SK-N-SH treated with all-trans-retinoic acid at 6 μM for 48 hours (cell line): ENCODE measurements at regions not wholly inside any gene's neighbourhood (a gene's known extent, or its start where the extent isn't known, plus 50 kb on each side); places are given as distances from the start of the nearest gene placed in this dataset.

ENCODE experiments used
- ATAC-seq: fragments of 200-7000 bp; cut with Tn5 transposase; 3 replicates; pipeline ENCODE4 v1.9.1; 2020; ENCODE audit warnings: mild to moderate bottlenecking, moderate library complexity
- ARNTL ChIP-seq: fragments of 450-650 bp; formaldehyde crosslinking; IDR thresholded peaks from 2 replicates; pipeline ENCODE4 v1.5.0; 2020; ENCODE audit warnings: low read depth, mild to moderate bottlenecking, moderate library complexity, borderline replicate concordance
- BACH2 ChIP-seq: fragments of 250-450 bp; sonication (Bioruptor Pico); IDR thresholded peaks from 2 replicates; pipeline ENCODE4 v1.9.0; 2021; ENCODE audit warnings: mild to moderate bottlenecking, borderline replicate concordance
- CSDC2 ChIP-seq: fragments of 250-450 bp; sonication (Bioruptor Pico); IDR thresholded peaks from 2 replicates; pipeline ENCODE4 v1.5.0; 2020; ENCODE audit warnings: mild to moderate bottlenecking, moderate library complexity
- ESRRG ChIP-seq: fragments of 250-450 bp; sonication (Bioruptor Pico); IDR thresholded peaks from 2 replicates; pipeline ENCODE4 v1.6.1; 2021; ENCODE audit warnings: mild to moderate bottlenecking
- GLIS3 ChIP-seq: fragments of 250-450 bp; sonication (Bioruptor Pico); IDR thresholded peaks from 2 replicates; pipeline ENCODE4 v1.5.0; 2020; ENCODE audit warnings: mild to moderate bottlenecking, moderate library complexity
- ISL1 ChIP-seq: fragments of 250-450 bp; sonication (Bioruptor Pico); IDR thresholded peaks from 2 replicates; pipeline ENCODE4 v2.1.2; 2022; ENCODE audit warnings: mild to moderate bottlenecking, moderate library complexity
- OSR1 ChIP-seq: fragments of 250-450 bp; sonication (Bioruptor Pico); IDR thresholded peaks from 2 replicates; pipeline ENCODE4 v1.8.0; 2022; ENCODE audit warnings: moderate library complexity, mild to moderate bottlenecking, inconsistent platforms
- PPARA ChIP-seq: fragments of 250-450 bp; sonication (Bioruptor Pico); IDR thresholded peaks from 2 replicates; pipeline ENCODE4 v1.5.0; 2020; ENCODE audit warnings: mild to moderate bottlenecking, borderline replicate concordance
- RARB ChIP-seq: fragments of 250-450 bp; sonication (Bioruptor Pico); IDR thresholded peaks from 2 replicates; pipeline ENCODE4 v1.8.0; 2021; ENCODE audit warnings: mild to moderate bottlenecking, moderate library complexity
- SNAI2 ChIP-seq: fragments of 250-450 bp; sonication (Bioruptor Pico); IDR thresholded peaks from 2 replicates; pipeline ENCODE4 v1.5.0; 2020; ENCODE audit warnings: mild to moderate bottlenecking, moderate library complexity
- TCF4 ChIP-seq: fragments of 250-450 bp; sonication (Bioruptor Pico); IDR thresholded peaks from 2 replicates; pipeline ENCODE4 v1.8.0; 2021; ENCODE audit warnings: mild to moderate bottlenecking, moderate library complexity, borderline replicate concordance
- TOX ChIP-seq: fragments of 250-450 bp; sonication (Bioruptor Pico); IDR thresholded peaks from 2 replicates; pipeline ENCODE4 v1.8.0; 2021; ENCODE audit warnings: mild to moderate bottlenecking, moderate library complexity, borderline replicate concordance
- ZC3H10 ChIP-seq: fragments of 250-450 bp; sonication (Bioruptor Pico); IDR thresholded peaks from 2 replicates; pipeline ENCODE4 v1.5.1; 2021; ENCODE audit warnings: mild to moderate bottlenecking, moderate library complexity
- ZFP3 ChIP-seq: fragments of 250-450 bp; sonication (Bioruptor Pico); IDR thresholded peaks from 2 replicates; pipeline ENCODE4 v1.5.0; 2020; ENCODE audit warnings: mild to moderate bottlenecking, moderate library complexity
- ZFP30 ChIP-seq: fragments of 450-650 bp; formaldehyde crosslinking; IDR thresholded peaks from 2 replicates; pipeline ENCODE4 v1.5.0; 2022; ENCODE audit warnings: mild to moderate bottlenecking, moderate library complexity
- ZNF565 ChIP-seq: fragments of 450-650 bp; formaldehyde crosslinking; conservative IDR thresholded peaks from 2 replicates; pipeline ENCODE4 v1.5.0; 2020; ENCODE audit warnings: low read depth, mild to moderate bottlenecking, moderate library complexity
- ZNF70 ChIP-seq: fragments of 450-650 bp; formaldehyde crosslinking; IDR thresholded peaks from 2 replicates; pipeline ENCODE4 v1.5.0; 2020; ENCODE audit warnings: mild to moderate bottlenecking, moderate library complexity
- ZNF8 ChIP-seq: fragments of 450-650 bp; formaldehyde crosslinking; IDR thresholded peaks from 2 replicates; pipeline ENCODE4 v1.5.0; 2020; ENCODE audit warnings: mild to moderate bottlenecking, moderate library complexity
- TF ChIP-seq, protein P1 (sequence below): fragments of 250-450 bp; sonication (Bioruptor Pico); IDR thresholded peaks from 2 replicates; pipeline ENCODE4 v1.8.0; 2021; ENCODE audit warnings: low read depth, mild to moderate bottlenecking, moderate library complexity, borderline replicate concordance
- TF ChIP-seq, protein P2 (sequence below): fragments of 250-450 bp; sonication (Bioruptor Pico); IDR thresholded peaks from 2 replicates; pipeline ENCODE4 v1.5.1; 2021; ENCODE audit warnings: mild to moderate bottlenecking, moderate library complexity
- TF ChIP-seq, protein P3 (sequence below): fragments of 250-450 bp; sonication (Bioruptor Pico); IDR thresholded peaks from 2 replicates; pipeline ENCODE4 v1.5.1; 2020; ENCODE audit warnings: low read depth, mild to moderate bottlenecking, moderate library complexity
- TF ChIP-seq, protein P4 (sequence below): fragments of 250-450 bp; sonication (Bioruptor Pico); IDR thresholded peaks from 2 replicates; pipeline ENCODE4 v1.5.0; 2020; ENCODE audit warnings: mild to moderate bottlenecking, moderate library complexity

DNA sequence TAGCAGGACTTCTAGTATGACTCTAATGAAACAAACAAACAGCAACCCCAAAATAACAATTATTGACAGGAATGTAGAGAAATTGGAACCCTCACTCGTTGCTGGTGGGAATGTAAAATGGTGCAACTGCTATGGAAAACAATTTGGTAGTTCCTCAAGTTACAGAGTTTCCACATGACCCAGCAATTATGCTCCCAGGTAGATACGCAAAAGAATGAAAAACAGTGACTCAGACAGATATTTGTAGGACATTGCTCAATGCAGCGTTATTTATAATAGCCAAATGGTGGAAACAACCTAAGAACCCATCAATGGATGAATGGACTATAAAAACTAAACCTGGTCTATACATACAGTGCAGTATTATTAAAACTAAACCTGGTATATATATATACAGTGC is 646.1 kb upstream of the FRG1 start:
- TF ChIP-seq ESRRG (CRISPR knock-in tag) (no peak), CSDC2 (no peak), PPARA (CRISPR knock-in tag) (no peak), BACH2 (CRISPR knock-in tag) (no peak), TOX (CRISPR knock-in tag) (no peak), SNAI2 (CRISPR knock-in tag) (no peak), ZNF70 (CRISPR knock-in tag) (no peak), TCF4 (CRISPR knock-in tag) (no peak), ISL1 (CRISPR knock-in tag) (no peak), ARNTL (no peak), ZNF8 (CRISPR knock-in tag) (no peak), OSR1 (CRISPR knock-in tag) (no peak), ZFP3 (CRISPR knock-in tag) (no peak), ZC3H10 (CRISPR knock-in tag) (no peak), ZFP30 (CRISPR knock-in tag) (no peak)
- TF ChIP-seq, protein P1, sequence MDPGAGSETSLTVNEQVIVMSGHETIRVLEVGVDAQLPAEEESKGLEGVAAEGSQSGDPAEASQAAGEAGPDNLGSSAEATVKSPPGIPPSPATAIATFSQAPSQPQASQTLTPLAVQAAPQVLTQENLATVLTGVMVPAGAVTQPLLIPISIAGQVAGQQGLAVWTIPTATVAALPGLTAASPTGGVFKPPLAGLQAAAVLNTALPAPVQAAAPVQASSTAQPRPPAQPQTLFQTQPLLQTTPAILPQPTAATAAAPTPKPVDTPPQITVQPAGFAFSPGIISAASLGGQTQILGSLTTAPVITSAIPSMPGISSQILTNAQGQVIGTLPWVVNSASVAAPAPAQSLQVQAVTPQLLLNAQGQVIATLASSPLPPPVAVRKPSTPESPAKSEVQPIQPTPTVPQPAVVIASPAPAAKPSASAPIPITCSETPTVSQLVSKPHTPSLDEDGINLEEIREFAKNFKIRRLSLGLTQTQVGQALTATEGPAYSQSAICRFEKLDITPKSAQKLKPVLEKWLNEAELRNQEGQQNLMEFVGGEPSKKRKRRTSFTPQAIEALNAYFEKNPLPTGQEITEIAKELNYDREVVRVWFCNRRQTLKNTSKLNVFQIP (CRISPR knock-in tag) = no peak
- TF ChIP-seq, protein P2, sequence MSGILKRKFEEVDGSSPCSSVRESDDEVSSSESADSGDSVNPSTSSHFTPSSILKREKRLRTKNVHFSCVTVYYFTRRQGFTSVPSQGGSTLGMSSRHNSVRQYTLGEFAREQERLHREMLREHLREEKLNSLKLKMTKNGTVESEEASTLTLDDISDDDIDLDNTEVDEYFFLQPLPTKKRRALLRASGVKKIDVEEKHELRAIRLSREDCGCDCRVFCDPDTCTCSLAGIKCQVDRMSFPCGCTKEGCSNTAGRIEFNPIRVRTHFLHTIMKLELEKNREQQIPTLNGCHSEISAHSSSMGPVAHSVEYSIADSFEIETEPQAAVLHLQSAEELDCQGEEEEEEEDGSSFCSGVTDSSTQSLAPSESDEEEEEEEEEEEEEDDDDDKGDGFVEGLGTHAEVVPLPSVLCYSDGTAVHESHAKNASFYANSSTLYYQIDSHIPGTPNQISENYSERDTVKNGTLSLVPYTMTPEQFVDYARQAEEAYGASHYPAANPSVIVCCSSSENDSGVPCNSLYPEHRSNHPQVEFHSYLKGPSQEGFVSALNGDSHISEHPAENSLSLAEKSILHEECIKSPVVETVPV (CRISPR knock-in tag) = no peak
- TF ChIP-seq, all 23 proteins: peak for 0
- no peak for ATAC-seq

DNA sequence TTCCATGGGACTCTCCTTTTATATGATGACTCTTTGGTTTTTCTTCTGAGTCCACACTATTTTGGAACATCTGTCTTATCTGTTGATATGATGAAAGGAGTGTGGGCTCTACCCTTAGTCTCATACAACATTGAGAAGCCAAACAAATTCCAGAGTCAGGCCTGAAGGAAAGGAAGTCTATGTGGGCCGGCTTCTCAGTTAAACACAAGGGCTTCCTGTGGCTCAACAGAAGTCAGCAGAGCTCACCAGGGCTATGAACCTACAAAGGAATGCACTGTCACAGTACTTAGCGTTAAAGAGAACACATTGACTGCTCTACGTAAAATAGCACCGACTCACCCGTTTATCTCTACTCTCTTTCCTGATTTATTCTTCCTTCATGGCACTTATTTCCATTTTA is 641.0 kb upstream of the FRG1 start:
- no peak for TF ChIP-seq GLIS3 (CRISPR knock-in tag)
- no peak for TF ChIP-seq CSDC2
- TF ChIP-seq PPARA (CRISPR knock-in tag) = no peak
- no peak for TF ChIP-seq RARB (CRISPR knock-in tag)
- no peak for TF ChIP-seq BACH2 (CRISPR knock-in tag)
- TF ChIP-seq, protein P3, sequence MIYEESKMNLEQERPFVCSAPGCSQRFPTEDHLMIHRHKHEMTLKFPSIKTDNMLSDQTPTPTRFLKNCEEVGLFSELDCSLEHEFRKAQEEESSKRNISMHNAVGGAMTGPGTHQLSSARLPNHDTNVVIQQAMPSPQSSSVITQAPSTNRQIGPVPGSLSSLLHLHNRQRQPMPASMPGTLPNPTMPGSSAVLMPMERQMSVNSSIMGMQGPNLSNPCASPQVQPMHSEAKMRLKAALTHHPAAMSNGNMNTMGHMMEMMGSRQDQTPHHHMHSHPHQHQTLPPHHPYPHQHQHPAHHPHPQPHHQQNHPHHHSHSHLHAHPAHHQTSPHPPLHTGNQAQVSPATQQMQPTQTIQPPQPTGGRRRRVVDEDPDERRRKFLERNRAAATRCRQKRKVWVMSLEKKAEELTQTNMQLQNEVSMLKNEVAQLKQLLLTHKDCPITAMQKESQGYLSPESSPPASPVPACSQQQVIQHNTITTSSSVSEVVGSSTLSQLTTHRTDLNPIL (CRISPR knock-in tag) = no peak
- TF ChIP-seq SNAI2 (CRISPR knock-in tag) = no peak
- no peak for TF ChIP-seq ZFP30 (CRISPR knock-in tag)
- TF ChIP-seq, protein P4, sequence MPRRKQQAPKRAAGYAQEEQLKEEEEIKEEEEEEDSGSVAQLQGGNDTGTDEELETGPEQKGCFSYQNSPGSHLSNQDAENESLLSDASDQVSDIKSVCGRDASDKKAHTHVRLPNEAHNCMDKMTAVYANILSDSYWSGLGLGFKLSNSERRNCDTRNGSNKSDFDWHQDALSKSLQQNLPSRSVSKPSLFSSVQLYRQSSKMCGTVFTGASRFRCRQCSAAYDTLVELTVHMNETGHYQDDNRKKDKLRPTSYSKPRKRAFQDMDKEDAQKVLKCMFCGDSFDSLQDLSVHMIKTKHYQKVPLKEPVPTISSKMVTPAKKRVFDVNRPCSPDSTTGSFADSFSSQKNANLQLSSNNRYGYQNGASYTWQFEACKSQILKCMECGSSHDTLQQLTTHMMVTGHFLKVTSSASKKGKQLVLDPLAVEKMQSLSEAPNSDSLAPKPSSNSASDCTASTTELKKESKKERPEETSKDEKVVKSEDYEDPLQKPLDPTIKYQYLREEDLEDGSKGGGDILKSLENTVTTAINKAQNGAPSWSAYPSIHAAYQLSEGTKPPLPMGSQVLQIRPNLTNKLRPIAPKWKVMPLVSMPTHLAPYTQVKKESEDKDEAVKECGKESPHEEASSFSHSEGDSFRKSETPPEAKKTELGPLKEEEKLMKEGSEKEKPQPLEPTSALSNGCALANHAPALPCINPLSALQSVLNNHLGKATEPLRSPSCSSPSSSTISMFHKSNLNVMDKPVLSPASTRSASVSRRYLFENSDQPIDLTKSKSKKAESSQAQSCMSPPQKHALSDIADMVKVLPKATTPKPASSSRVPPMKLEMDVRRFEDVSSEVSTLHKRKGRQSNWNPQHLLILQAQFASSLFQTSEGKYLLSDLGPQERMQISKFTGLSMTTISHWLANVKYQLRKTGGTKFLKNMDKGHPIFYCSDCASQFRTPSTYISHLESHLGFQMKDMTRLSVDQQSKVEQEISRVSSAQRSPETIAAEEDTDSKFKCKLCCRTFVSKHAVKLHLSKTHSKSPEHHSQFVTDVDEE (CRISPR knock-in tag) = no peak
- TF ChIP-seq TCF4 (CRISPR knock-in tag) = no peak
- TF ChIP-seq ZFP3 (CRISPR knock-in tag) = no peak
- TF ChIP-seq, protein P1 (CRISPR knock-in tag) = no peak
- no peak for TF ChIP-seq ESRRG (CRISPR knock-in tag)
- no peak for TF ChIP-seq TOX (CRISPR knock-in tag)
- TF ChIP-seq, protein P2 (CRISPR knock-in tag) = no peak
- no peak for TF ChIP-seq ISL1 (CRISPR knock-in tag)
- TF ChIP-seq ARNTL = no peak
- TF ChIP-seq OSR1 (CRISPR knock-in tag) = no peak
- TF ChIP-seq ZNF565 (CRISPR knock-in tag) = no peak
- ATAC-seq = no peak
